GM18507 (cell line): ENCODE measurements at regions not wholly inside any gene's neighbourhood (a gene's known extent, or its start where the extent isn't known, plus 50 kb on each side); places are given as distances from the start of the nearest gene placed in this dataset.

Experiments
- DNase-seq: peaks from one replicate; pipeline ENCODE4 v3.0.0; 2011; ENCODE audit warnings: low read depth; ENCODE audit not compliant: insufficient read length; ENCODE audit errors: extremely low spot score
- FAIRE-seq: peaks from 2 replicates; lab custom pipeline; 2011; peaks lifted over from hg19 to GRCh38; lab: Jason Lieb, UNC

GRCh38 chr9:106287091-106287631, 575.8 kb upstream of the ZNF462 start:
- FAIRE-seq: no peak
- no peak for DNase-seq

DNA sequence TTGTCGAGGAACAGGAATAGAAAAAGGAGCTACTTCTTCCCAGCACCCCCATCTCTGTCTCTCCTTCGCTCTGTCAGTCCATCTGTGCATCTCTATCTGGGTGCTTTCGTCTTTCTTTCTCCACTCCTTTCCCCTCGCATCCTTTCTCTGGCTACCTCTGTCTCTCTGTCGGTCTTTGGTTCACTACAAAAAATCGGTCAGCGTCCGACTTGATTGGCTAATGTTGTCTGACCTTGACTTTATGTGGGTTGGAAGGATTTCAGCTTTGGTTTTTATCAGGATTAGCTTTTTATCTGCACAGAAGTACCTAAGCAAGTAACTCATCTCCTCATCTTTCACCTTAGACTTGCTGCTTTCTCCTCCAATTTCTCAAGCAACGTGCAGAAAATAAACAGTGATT, 575.2 kb upstream of the ZNF462 start:
- no peak for FAIRE-seq
- DNase-seq: no peak

GRCh38 chr9:106288689-106289088, 574.3 kb upstream of the ZNF462 start:
- no peak for FAIRE-seq

GRCh38 chr9:106291786-106292185, 571.2 kb upstream of the ZNF462 start:
- DNase-seq (no peak), FAIRE-seq (no peak)

More at GRCh38 chr9:106288689-106289088, 574.3 kb upstream of the ZNF462 start:
- no peak for DNase-seq

GRCh38 chr9:106296426-106296825, 566.5 kb upstream of the ZNF462 start:
- DNase-seq: no peak
- no peak for FAIRE-seq

GRCh38 chr9:106298997-106299396, 564.0 kb upstream of the ZNF462 start:
- DNase-seq (no peak), FAIRE-seq (no peak)

- DNase-seq (no peak), FAIRE-seq (no peak)
These were observed 558.5 kb upstream of the ZNF462 start for GRCh38 chr9:106304401-106304920.

GRCh38 chr9:106305428-106306133, 557.4 kb upstream of the ZNF462 start:
- no peak for FAIRE-seq
- no peak for DNase-seq

GRCh38 chr9:106307670-106308069, 555.3 kb upstream of the ZNF462 start:
- no peak for DNase-seq
- FAIRE-seq: no peak

GRCh38 chr9:106309925-106310324, 553.0 kb upstream of the ZNF462 start:
- FAIRE-seq (no peak), DNase-seq (no peak)

DNA sequence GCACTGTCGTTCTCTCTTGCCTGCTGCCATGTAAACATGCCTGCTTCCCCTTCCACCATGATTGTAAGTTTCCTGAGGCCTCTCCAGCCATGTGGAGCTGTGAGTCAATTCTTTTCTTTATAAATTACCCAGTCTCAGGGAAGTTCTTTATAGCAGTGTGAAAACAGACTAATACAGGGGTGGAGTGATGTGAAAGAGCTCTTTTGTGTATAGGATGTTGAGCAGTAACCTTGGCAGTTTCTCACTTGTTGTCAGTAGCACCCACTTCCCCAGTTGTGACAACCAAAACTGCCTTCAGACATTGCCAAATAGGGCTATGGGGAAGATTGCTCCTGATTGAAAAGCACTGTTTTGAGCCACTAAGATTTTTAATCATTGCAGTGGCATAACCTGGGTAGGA, 552.2 kb upstream of the ZNF462 start:
- no peak for DNase-seq
- no peak for FAIRE-seq

DNA sequence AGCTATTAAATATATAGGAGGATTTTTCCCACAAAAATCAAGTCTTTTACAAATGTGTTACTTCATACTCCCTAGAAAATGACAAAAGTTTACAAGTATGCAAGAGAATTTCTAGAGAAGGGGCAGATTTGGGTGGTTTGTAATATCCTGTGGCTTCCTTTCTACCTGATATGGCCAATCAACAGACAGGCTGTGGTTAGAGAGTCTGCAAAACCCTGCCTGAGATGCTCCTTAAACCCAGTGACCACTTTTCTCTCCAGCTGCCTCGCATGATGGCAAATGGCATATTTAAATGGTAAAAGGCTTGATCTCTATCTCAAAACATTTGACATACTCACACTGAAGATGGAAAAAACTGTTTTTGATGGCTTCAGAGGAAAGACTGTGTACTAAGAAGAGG, 550.1 kb upstream of the ZNF462 start:
- DNase-seq (no peak), FAIRE-seq (no peak)

DNA sequence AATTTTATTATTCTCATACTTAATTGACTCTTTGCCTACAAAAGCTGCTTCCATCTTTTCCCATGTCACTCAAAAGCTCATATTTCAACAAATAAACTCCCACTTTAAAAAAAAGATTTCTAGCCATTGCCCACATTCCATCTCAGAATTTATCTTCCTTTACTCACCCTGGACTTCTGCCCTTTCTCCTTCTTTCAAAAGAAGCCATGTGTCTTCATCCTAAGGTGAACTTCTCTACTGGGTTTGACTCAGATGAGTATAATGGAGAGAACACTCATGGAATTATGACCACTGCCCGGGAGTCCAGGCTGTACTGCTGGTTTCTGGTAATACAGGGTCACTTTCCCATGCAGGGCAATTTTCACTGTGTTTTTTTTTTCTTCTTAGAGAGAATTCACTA, 548.5 kb upstream of the ZNF462 start:
- DNase-seq (no peak), FAIRE-seq (no peak)

- DNase-seq (no peak), FAIRE-seq (no peak)
These were observed 541.4 kb upstream of the ZNF462 start for GRCh38 chr9:106321394-106322180.

DNA sequence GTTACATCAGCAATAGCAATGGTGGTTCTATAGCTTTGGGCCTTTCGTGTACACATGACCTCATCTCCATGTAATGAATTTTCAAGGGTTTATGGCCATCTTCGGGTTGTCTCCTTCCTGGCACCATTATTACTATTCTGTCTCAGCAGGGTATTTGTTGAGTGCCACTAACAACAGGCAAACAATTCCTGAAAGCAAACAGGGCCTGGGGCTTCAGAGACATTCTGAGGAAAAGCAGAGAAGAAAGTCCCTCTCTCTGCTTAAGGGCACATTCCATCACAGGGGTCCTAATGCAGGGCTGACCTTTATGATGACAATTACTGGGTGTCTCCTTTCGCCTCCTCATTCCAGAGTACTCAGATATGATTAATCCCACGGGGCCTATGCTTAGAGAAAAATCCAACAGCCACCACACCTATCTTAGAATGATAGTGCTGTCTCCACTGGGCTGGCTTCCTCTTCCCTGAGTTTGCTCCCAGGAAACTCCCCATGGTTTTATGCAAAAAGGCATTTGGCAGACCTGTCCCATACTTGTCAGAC, 540.2 kb upstream of the ZNF462 start:
- DNase-seq (no peak), FAIRE-seq (no peak)

- FAIRE-seq: no peak
- DNase-seq: no peak
These were observed 538.8 kb upstream of the ZNF462 start for GRCh38 chr9:106324053-106324585.

DNA sequence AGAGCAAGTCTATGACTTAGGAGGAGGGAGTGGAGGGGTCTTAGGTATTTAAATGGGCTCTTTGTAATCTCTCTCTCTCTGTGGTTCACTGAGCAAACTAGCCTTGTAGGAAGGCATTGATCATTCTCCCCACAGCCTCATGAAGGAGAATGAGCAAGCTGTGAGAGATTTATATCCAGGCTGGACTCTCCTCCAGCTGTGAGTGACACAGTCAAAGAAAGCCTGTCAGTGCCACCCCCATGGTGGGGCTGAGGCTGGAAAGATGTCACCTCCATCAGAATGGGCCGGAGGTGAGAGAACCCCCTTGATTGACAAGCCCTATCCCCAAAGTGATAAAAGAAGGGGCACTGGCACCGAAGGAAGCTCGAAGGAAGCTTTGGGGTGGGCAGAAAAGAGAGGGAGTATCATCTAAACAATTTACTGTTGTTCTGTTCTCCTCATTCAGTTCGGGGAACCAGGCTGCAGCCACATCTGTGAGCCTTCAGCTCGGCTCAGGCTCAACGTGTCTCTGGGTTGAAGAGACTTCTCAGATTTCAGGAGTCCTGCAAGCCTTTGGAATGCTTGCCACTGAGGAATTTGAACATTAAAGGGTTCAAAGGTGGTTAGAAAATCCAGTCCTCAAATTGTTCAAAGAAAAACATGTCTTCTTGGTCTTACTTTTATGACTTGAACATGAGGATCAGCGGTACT, 538.2 kb upstream of the ZNF462 start:
- no peak for FAIRE-seq
- DNase-seq: no peak

GRCh38 chr9:106326493-106326892, 536.5 kb upstream of the ZNF462 start:
- FAIRE-seq (no peak), DNase-seq (no peak)

DNA sequence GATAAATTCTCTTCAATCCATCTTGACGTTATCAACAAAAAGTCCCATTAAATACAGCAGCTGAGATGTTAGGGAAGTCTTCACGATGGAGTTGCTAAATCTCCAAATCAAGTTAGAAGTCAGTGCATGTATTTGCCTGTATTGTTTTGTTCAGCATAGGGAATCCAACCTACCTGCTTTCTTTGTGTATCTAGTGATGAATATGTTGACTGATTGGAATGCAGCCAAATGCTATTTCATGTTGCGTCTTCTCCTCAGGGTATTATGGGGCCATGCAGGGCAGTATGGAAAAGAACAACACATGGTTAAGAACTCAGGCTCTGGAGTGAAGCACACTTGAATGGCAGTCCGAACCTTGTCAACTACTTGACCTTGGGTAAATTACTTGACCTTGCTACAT, 529.5 kb upstream of the ZNF462 start:
- FAIRE-seq: no peak
- no peak for DNase-seq

- FAIRE-seq (no peak), DNase-seq (no peak)
These were observed 528.9 kb upstream of the ZNF462 start for GRCh38 chr9:106334081-106334480.
